ENCODE measurements at regions not wholly inside any gene's neighbourhood (a gene's known extent, or its start where the extent isn't known, plus 50 kb on each side); places are given as distances from the start of the nearest gene placed in this dataset.
"Not testable (repeated sequence)": the region's sequence is repeated elsewhere in the genome, so short reads cannot be mapped to it uniquely, and the experiment has no call there.

GRCh38 chr21:41578083-41578482 lies 70.1 kb upstream of the TMPRSS2 start:
- no peak overlapping the region for H3K27ac Mint-ChIP-seq
- H3K4me3 Mint-ChIP-seq = no peak overlapping the region
- no peaks in the 10 kb centered on the region for H3K27me3 Mint-ChIP-seq (ENCODE audit: insufficient read depth)
- no peak for DNase-seq (ENCODE audit: low spot score)
- H3K36me3 Mint-ChIP-seq (ENCODE audit: low read depth) = no peaks in the 10 kb centered on the region
- peaks cover 16% of the 10 kb centered on the region for H3K9me3 Mint-ChIP-seq
- no peaks in the 10 kb centered on the region for H3K4me1 Mint-ChIP-seq (ENCODE audit: low read depth)
- intact Hi-C loops (cut with micrococcal nuclease) = no loop called here

GRCh38 chr21:41576013-41576615 lies 68.2 kb upstream of the TMPRSS2 start:
- DNase-seq (ENCODE audit: low spot score) = no peak
- Mint-ChIP-seq H3K4me3 (no peak overlapping the region), H3K36me3 (ENCODE audit: low read depth) (no peaks in the 10 kb centered on the region), H3K27me3 (ENCODE audit: insufficient read depth) (no peaks in the 10 kb centered on the region), H3K4me1 (ENCODE audit: low read depth) (no peaks in the 10 kb centered on the region), H3K9me3 (peaks cover 16% of the 10 kb centered on the region), H3K27ac (no peak overlapping the region)
- intact Hi-C loops (cut with micrococcal nuclease) = no loop called here

- DNase-seq (ENCODE audit: low spot score) = no peak
- intact Hi-C loops (cut with micrococcal nuclease) = no loop called here
- H3K4me3 Mint-ChIP-seq = no peak overlapping the region
- peaks cover 17% of the 10 kb centered on the region for H3K9me3 Mint-ChIP-seq
- H3K27me3 Mint-ChIP-seq (ENCODE audit: insufficient read depth) = no peaks in the 10 kb centered on the region
- H3K27ac Mint-ChIP-seq = no peak overlapping the region
- H3K36me3 Mint-ChIP-seq (ENCODE audit: low read depth) = no peaks in the 10 kb centered on the region
- no peaks in the 10 kb centered on the region for H3K4me1 Mint-ChIP-seq (ENCODE audit: low read depth)
These were observed 66.1 kb upstream of the TMPRSS2 start for GRCh38 chr21:41573902-41574690.

GRCh38 chr21:41571938-41572510 lies 64.1 kb upstream of the TMPRSS2 start:
- no peaks in the 10 kb centered on the region for H3K36me3 Mint-ChIP-seq (ENCODE audit: low read depth)
- intact Hi-C loops (cut with micrococcal nuclease) = no loop called here
- H3K27me3 Mint-ChIP-seq (ENCODE audit: insufficient read depth) = no peaks in the 10 kb centered on the region
- H3K4me3 Mint-ChIP-seq = no peak overlapping the region
- H3K4me1 Mint-ChIP-seq (ENCODE audit: low read depth) = no peaks in the 10 kb centered on the region
- H3K27ac Mint-ChIP-seq = no peak overlapping the region
- DNase-seq (ENCODE audit: low spot score) = no peak
- H3K9me3 Mint-ChIP-seq = peaks cover 4% of the 10 kb centered on the region

- no peak overlapping the region for H3K27ac Mint-ChIP-seq
- H3K4me3 Mint-ChIP-seq = no peak overlapping the region
- intact Hi-C loops (cut with micrococcal nuclease) = no loop called here
- no peaks in the 10 kb centered on the region for H3K4me1 Mint-ChIP-seq (ENCODE audit: low read depth)
- H3K27me3 Mint-ChIP-seq (ENCODE audit: insufficient read depth) = no peaks in the 10 kb centered on the region
- H3K36me3 Mint-ChIP-seq (ENCODE audit: low read depth) = no peaks in the 10 kb centered on the region
- no peak for DNase-seq (ENCODE audit: low spot score)
- H3K9me3 Mint-ChIP-seq = peaks cover 4% of the 10 kb centered on the region
These were observed 62.9 kb upstream of the TMPRSS2 start for GRCh38 chr21:41570791-41571355.

GRCh38 chr21:41568606-41569385 lies 60.8 kb upstream of the TMPRSS2 start:
- Mint-ChIP-seq H3K36me3 (ENCODE audit: low read depth) (peaks cover 3% of the 10 kb centered on the region), H3K9me3 (peaks cover 8% of the 10 kb centered on the region), H3K27me3 (ENCODE audit: insufficient read depth) (peaks cover 2% of the 10 kb centered on the region), H3K27ac (no peak overlapping the region), H3K4me3 (no peak overlapping the region), H3K4me1 (ENCODE audit: low read depth) (peaks cover 8% of the 10 kb centered on the region)
- intact Hi-C loops (cut with micrococcal nuclease) = no loop called here
- DNase-seq (ENCODE audit: low spot score) = no peak

- DNase-seq (ENCODE audit: low spot score) = no peak
- Mint-ChIP-seq H3K27ac (no peak overlapping the region), H3K27me3 (ENCODE audit: insufficient read depth) (peaks cover 4% of the 10 kb centered on the region)
These were observed 60.0 kb upstream of the TMPRSS2 start for GRCh38 chr21:41567901-41568510.

DNA sequence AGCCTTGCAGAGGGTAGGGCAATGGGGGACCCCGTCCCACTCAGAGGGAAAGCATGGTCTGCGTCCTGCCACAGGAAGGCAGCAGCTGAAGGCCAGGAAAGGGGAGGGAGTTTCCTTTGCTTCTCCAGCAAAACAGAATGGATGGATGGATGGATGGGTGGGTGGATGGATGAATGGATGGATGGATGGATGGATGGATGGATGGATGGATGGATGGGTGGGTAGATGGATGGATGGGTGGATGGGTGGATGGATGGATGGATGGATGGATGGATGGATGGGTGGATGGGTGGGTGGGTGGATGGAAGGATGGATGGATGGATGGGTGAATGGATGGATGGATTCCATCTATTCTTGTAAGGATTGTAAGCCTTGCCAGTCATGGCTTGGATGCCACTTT lies 59.3 kb upstream of the TMPRSS2 start:
- H3K36me3 Mint-ChIP-seq (ENCODE audit: low read depth); H3K4me1 Mint-ChIP-seq (ENCODE audit: low read depth); H3K9me3 Mint-ChIP-seq; H3K27me3 Mint-ChIP-seq (ENCODE audit: insufficient read depth); H3K4me3 Mint-ChIP-seq; H3K27ac Mint-ChIP-seq; intact Hi-C loops (cut with micrococcal nuclease); DNase-seq (ENCODE audit: low spot score): not testable (repeated sequence)

More at GRCh38 chr21:41567901-41568510, 60.0 kb upstream of the TMPRSS2 start:
- Mint-ChIP-seq H3K4me1 (ENCODE audit: low read depth) (peaks cover 8% of the 10 kb centered on the region), H3K4me3 (no peak overlapping the region), H3K9me3 (peaks cover 8% of the 10 kb centered on the region), H3K36me3 (ENCODE audit: low read depth) (peaks cover 3% of the 10 kb centered on the region)
- intact Hi-C loops (cut with micrococcal nuclease) = no loop called here

- intact Hi-C loops (cut with micrococcal nuclease) = no loop called here
- Mint-ChIP-seq H3K9me3 (peaks cover 8% of the 10 kb centered on the region), H3K27me3 (ENCODE audit: insufficient read depth) (peaks cover 4% of the 10 kb centered on the region), H3K4me3 (no peak overlapping the region), H3K4me1 (ENCODE audit: low read depth) (peaks cover 8% of the 10 kb centered on the region), H3K36me3 (ENCODE audit: low read depth) (peaks cover 3% of the 10 kb centered on the region), H3K27ac (no peak overlapping the region)
- DNase-seq (ENCODE audit: low spot score) = no peak
These were observed 58.6 kb upstream of the TMPRSS2 start for GRCh38 chr21:41566500-41567014.

- H3K27me3 Mint-ChIP-seq (ENCODE audit: insufficient read depth) = peaks cover 4% of the 10 kb centered on the region
- H3K27ac Mint-ChIP-seq = no peak overlapping the region
- intact Hi-C loops (cut with micrococcal nuclease) = loop anchor here (1.0 kb wide), 1 partner anchor 139 kb away; the partner anchor contains the start of gene MX1
- H3K9me3 Mint-ChIP-seq = peaks cover 3% of the 10 kb centered on the region
- H3K36me3 Mint-ChIP-seq (ENCODE audit: low read depth) = peaks cover 3% of the 10 kb centered on the region
- no peak overlapping the region for H3K4me3 Mint-ChIP-seq
- H3K4me1 Mint-ChIP-seq (ENCODE audit: low read depth) = peaks cover 8% of the 10 kb centered on the region
- no peak for DNase-seq (ENCODE audit: low spot score)
These were observed 57.6 kb upstream of the TMPRSS2 start for GRCh38 chr21:41565550-41565949.

GRCh38 chr21:41564871-41565274 lies 56.9 kb upstream of the TMPRSS2 start:
- peaks cover 4% of the 10 kb centered on the region for H3K27me3 Mint-ChIP-seq (ENCODE audit: insufficient read depth)
- DNase-seq (ENCODE audit: low spot score) = peak; percentile 19
- H3K4me3 Mint-ChIP-seq = no peak overlapping the region
- H3K36me3 Mint-ChIP-seq (ENCODE audit: low read depth) = peaks cover 3% of the 10 kb centered on the region
- peaks cover 8% of the 10 kb centered on the region for H3K4me1 Mint-ChIP-seq (ENCODE audit: low read depth)
- H3K27ac Mint-ChIP-seq = peak overlapping the region; percentile 45
- intact Hi-C loops (cut with micrococcal nuclease) = loop anchor here (1.0 kb wide), 1 partner anchor 139 kb away; the partner anchor contains the start of gene MX1
- H3K9me3 Mint-ChIP-seq = peaks cover 3% of the 10 kb centered on the region

Data from activated T-helper 1 cell treated with anti-CD3 and anti-CD28 coated beads, Interleukin-12 subunit alpha, Interleukin-12 subunit beta, Interleukin-2, Interleukin-4 antibody, amounts not matched to agents 30 ng/mL and 10 ng/mL and 1 ng/mL, durations not matched to agents 14 hours and 24 hours and 36 hours (primary cell).